GM23338 (cell line): ENCODE measurements at regions not wholly inside any gene's neighbourhood (a gene's known extent, or its start where the extent isn't known, plus 50 kb on each side); places are given as distances from the start of the nearest gene placed in this dataset.

ENCODE experiments used
- ATAC-seq: fragments of 200-7000 bp; cut with Tn5 transposase; 3 replicates; pipeline ENCODE4 v1.9.1; 2020
- DNase-seq: peaks from one replicate; pipeline ENCODE4 v3.0.0-alpha.2; 2015; ENCODE audit warnings: low spot score
- H2AFZ ChIP-seq: fragments of 200-600 bp; sonication (generic); 2 replicates; pipeline ENCODE4 v1.8.0; 2016; ENCODE audit warnings: antibody characterized with exemption, mild to moderate bottlenecking, moderate library complexity
- H3F3A ChIP-seq: fragments of 200-600 bp; sonication (generic); replicated peaks from 2 replicates; pipeline ENCODE4 v1.8.0; 2017; ENCODE audit warnings: antibody characterized with exemption, mixed run types, low read depth
- H3K27ac ChIP-seq: fragments of 200-600 bp; sonication (generic); 2 replicates; pipeline ENCODE4 v1.6.1; 2016; ENCODE audit warnings: low read depth
- H3K27me3 ChIP-seq: fragments of 200-600 bp; sonication (generic); 2 replicates; pipeline ENCODE4 v1.8.0; 2016; ENCODE audit warnings: mild to moderate bottlenecking, mixed run types, moderate library complexity; ENCODE audit not compliant: insufficient read depth
- H3K36me3 ChIP-seq: fragments of 200-600 bp; sonication (generic); 2 replicates; pipeline ENCODE4 v1.8.0; 2016; ENCODE audit warnings: mild to moderate bottlenecking; ENCODE audit not compliant: insufficient read depth
- H3K4me1 ChIP-seq: fragments of 200-600 bp; sonication (generic); 2 replicates; pipeline ENCODE4 v1.8.0; 2016; ENCODE audit warnings: mild to moderate bottlenecking, moderate library complexity; ENCODE audit not compliant: insufficient read depth
- H3K4me2 ChIP-seq: fragments of 200-600 bp; sonication (generic); 2 replicates; pipeline ENCODE4 v1.7.1; 2017; ENCODE audit warnings: mixed run types
- H3K4me3 ChIP-seq: fragments of 200-600 bp; sonication (generic); 2 replicates; pipeline ENCODE4 v1.6.1; 2016; ENCODE audit warnings: mixed run types
- H3K79me2 ChIP-seq: fragments of 200-600 bp; sonication (generic); replicated peaks from 2 replicates; pipeline ENCODE4 v1.8.0; 2017; ENCODE audit warnings: mild to moderate bottlenecking; ENCODE audit not compliant: insufficient read depth
- H3K9me2 ChIP-seq: fragments of 200-600 bp; sonication (generic); 2 replicates; pipeline ENCODE4 v1.8.0; 2017; ENCODE audit not compliant: insufficient read depth
- H4K20me1 ChIP-seq: fragments of 200-600 bp; sonication (generic); replicated peaks from 2 replicates; pipeline ENCODE4 v1.8.0; 2017; ENCODE audit warnings: mild to moderate bottlenecking; ENCODE audit not compliant: insufficient read depth
- H3K27ac Mint-ChIP-seq: 2 replicates; pipeline ENCODE4 v1.8.0; 2020; ENCODE audit warnings: inconsistent platforms, mild to moderate bottlenecking, moderate library complexity, mixed read lengths
- H3K27me3 Mint-ChIP-seq: 3 replicates; pipeline ENCODE4 v1.8.0; 2022; ENCODE audit warnings: low read depth, mild to moderate bottlenecking, moderate library complexity, mixed read lengths, inconsistent platforms; ENCODE audit not compliant: insufficient read depth, poor library complexity
- H3K36me3 Mint-ChIP-seq: 3 replicates; pipeline ENCODE4 v1.8.0; 2021; ENCODE audit warnings: low read depth, mild to moderate bottlenecking, inconsistent platforms, moderate library complexity, mixed read lengths
- H3K4me1 Mint-ChIP-seq: 3 replicates; pipeline ENCODE4 v1.8.0; 2020; ENCODE audit warnings: mild to moderate bottlenecking, inconsistent platforms, mixed read lengths
- H3K4me3 Mint-ChIP-seq: 3 replicates; pipeline ENCODE4 v1.8.0; 2021; ENCODE audit warnings: moderate library complexity, mild to moderate bottlenecking, inconsistent platforms, mixed read lengths
- H3K9me3 Mint-ChIP-seq: 3 replicates; pipeline ENCODE4 v1.8.0; 2020; ENCODE audit warnings: moderate library complexity, mild to moderate bottlenecking, inconsistent platforms, mixed read lengths
- CREB1 ChIP-seq: fragments of 250-450 bp; sonication (Bioruptor Pico); IDR thresholded peaks from 2 replicates; pipeline ENCODE4 v1.5.0; 2020; ENCODE audit warnings: low read depth, mild to moderate bottlenecking, moderate library complexity
- EZH2 ChIP-seq: fragments of 200-600 bp; sonication (generic); IDR thresholded peaks from one replicate; pipeline ENCODE4 v1.8.0; 2017; ENCODE audit warnings: antibody characterized with exemption, mild to moderate bottlenecking, low read depth; ENCODE audit not compliant: unreplicated experiment
- EZH2phosphoT487 ChIP-seq: fragments of 200-600 bp; sonication (generic); IDR thresholded peaks from one replicate; pipeline ENCODE4 v1.8.1; 2018; ENCODE audit warnings: antibody characterized with exemption; ENCODE audit not compliant: unreplicated experiment
- JUNB ChIP-seq: IDR thresholded peaks from one replicate; pipeline ENCODE4 v1.6.1; 2016; ENCODE audit warnings: antibody characterized with exemption; ENCODE audit not compliant: unreplicated experiment
- NANOG ChIP-seq: IDR thresholded peaks from 2 replicates; pipeline ENCODE4 v1.6.1; 2016; ENCODE audit warnings: antibody characterized with exemption, borderline replicate concordance
- POLR2AphosphoS5 ChIP-seq: IDR thresholded peaks from 2 replicates; pipeline ENCODE4 v1.6.1; 2016; ENCODE audit warnings: antibody characterized with exemption, low read depth
- REST ChIP-seq: IDR thresholded peaks from one replicate; pipeline ENCODE4 v1.6.1; 2018; ENCODE audit warnings: antibody characterized with exemption; ENCODE audit not compliant: unreplicated experiment
- STAT1 ChIP-seq: IDR thresholded peaks from one replicate; pipeline ENCODE4 v1.6.1; 2016; ENCODE audit warnings: antibody characterized with exemption; ENCODE audit not compliant: unreplicated experiment
- ZNF114 ChIP-seq: fragments of 250-450 bp; sonication (Bioruptor Pico); IDR thresholded peaks from 2 replicates; pipeline ENCODE4 v1.5.0; 2020; ENCODE audit warnings: mild to moderate bottlenecking, moderate library complexity
- ZNF331 ChIP-seq: fragments of 250-450 bp; sonication (Bioruptor Pico); IDR thresholded peaks from 2 replicates; pipeline ENCODE4 v1.5.0; 2020; ENCODE audit warnings: low read depth, mild to moderate bottlenecking, moderate library complexity
- TF ChIP-seq, protein P1 (sequence below): fragments of 250-450 bp; sonication (Bioruptor Pico); IDR thresholded peaks from 2 replicates; pipeline ENCODE4 v1.5.0; 2020; ENCODE audit warnings: mild to moderate bottlenecking, moderate library complexity
- TF ChIP-seq, protein P2 (sequence below), 2 experiments: fragments of 200-600 bp in 1 of 2; sonication (generic) in 1 of 2; conservative IDR thresholded peaks; 2 replicates each; pipeline versions ENCODE4 v1.5.1 to v1.6.1; 2016 to 2017; ENCODE audit warnings: antibody characterized with exemption in 2 of 2, low read depth in 2 of 2, mild to moderate bottlenecking in 2 of 2, moderate library complexity in 1 of 2
- TF ChIP-seq, protein P3 (sequence below): IDR thresholded peaks from 2 replicates; pipeline ENCODE4 v1.6.1; 2016; ENCODE audit warnings: antibody characterized with exemption

GRCh38 chr5:165673499-165673898, 2168.1 kb downstream of the MAT2B start:
- no peak for ATAC-seq
- no peaks in the 10 kb centered on the region for H3K36me3 Mint-ChIP-seq
- Histone ChIP-seq H3K27ac (no peak overlapping the region), H3K36me3 (no peaks in the 10 kb centered on the region), H3K9me2 (peaks cover 4% of the 10 kb centered on the region; the same call in 1 of the 2 replicates), H3K4me2 (no peak overlapping the region), H3K4me3 (no peak overlapping the region), H3K27me3 (no peaks in the 10 kb centered on the region), H4K20me1 (no peaks in the 10 kb centered on the region), H3K79me2 (no peaks in the 10 kb centered on the region), H2AFZ (no peak overlapping the region), H3K4me1 (no peaks in the 10 kb centered on the region), H3F3A (no peaks in the 10 kb centered on the region)
- no peaks in the 10 kb centered on the region; the same call in 2 of the 3 replicates for H3K9me3 Mint-ChIP-seq
- H3K27ac Mint-ChIP-seq, result no peak overlapping the region
- H3K27me3 Mint-ChIP-seq, result no peaks in the 10 kb centered on the region
- TF ChIP-seq, protein P1, sequence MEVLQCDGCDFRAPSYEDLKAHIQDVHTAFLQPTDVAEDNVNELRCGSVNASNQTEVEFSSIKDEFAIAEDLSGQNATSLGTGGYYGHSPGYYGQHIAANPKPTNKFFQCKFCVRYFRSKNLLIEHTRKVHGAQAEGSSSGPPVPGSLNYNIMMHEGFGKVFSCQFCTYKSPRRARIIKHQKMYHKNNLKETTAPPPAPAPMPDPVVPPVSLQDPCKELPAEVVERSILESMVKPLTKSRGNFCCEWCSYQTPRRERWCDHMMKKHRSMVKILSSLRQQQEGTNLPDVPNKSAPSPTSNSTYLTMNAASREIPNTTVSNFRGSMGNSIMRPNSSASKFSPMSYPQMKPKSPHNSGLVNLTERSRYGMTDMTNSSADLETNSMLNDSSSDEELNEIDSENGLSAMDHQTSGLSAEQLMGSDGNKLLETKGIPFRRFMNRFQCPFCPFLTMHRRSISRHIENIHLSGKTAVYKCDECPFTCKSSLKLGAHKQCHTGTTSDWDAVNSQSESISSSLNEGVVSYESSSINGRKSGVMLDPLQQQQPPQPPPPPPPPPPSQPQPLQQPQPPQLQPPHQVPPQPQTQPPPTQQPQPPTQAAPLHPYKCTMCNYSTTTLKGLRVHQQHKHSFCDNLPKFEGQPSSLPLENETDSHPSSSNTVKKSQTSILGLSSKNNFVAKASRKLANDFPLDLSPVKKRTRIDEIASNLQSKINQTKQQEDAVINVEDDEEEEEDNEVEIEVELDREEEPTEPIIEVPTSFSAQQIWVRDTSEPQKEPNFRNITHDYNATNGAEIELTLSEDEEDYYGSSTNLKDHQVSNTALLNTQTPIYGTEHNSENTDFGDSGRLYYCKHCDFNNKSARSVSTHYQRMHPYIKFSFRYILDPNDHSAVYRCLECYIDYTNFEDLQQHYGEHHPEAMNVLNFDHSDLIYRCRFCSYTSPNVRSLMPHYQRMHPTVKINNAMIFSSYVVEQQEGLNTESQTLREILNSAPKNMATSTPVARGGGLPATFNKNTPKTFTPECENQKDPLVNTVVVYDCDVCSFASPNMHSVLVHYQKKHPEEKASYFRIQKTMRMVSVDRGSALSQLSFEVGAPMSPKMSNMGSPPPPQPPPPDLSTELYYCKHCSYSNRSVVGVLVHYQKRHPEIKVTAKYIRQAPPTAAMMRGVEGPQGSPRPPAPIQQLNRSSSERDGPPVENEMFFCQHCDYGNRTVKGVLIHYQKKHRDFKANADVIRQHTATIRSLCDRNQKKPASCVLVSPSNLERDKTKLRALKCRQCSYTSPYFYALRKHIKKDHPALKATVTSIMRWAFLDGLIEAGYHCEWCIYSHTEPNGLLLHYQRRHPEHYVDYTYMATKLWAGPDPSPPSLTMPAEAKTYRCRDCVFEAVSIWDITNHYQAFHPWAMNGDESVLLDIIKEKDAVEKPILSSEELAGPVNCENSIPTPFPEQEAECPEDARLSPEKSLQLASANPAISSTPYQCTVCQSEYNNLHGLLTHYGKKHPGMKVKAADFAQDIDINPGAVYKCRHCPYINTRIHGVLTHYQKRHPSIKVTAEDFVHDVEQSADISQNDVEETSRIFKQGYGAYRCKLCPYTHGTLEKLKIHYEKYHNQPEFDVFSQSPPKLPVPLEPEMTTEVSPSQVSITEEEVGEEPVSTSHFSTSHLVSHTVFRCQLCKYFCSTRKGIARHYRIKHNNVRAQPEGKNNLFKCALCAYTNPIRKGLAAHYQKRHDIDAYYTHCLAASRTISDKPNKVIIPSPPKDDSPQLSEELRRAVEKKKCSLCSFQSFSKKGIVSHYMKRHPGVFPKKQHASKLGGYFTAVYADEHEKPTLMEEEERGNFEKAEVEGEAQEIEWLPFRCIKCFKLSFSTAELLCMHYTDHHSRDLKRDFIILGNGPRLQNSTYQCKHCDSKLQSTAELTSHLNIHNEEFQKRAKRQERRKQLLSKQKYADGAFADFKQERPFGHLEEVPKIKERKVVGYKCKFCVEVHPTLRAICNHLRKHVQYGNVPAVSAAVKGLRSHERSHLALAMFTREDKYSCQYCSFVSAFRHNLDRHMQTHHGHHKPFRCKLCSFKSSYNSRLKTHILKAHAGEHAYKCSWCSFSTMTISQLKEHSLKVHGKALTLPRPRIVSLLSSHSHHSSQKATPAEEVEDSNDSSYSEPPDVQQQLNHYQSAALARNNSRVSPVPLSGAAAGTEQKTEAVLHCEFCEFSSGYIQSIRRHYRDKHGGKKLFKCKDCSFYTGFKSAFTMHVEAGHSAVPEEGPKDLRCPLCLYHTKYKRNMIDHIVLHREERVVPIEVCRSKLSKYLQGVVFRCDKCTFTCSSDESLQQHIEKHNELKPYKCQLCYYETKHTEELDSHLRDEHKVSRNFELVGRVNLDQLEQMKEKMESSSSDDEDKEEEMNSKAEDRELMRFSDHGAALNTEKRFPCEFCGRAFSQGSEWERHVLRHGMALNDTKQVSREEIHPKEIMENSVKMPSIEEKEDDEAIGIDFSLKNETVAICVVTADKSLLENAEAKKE, result no peak
- TF ChIP-seq REST (no peak), STAT1 (no peak), ZNF114 (CRISPR knock-in tag) (no peak), NANOG (no peak), CREB1 (CRISPR knock-in tag) (no peak), EZH2phosphoT487 (no peak), ZNF331 (no peak), POLR2AphosphoS5 (no peak), JUNB (no peak), EZH2 (no peak)
- TF ChIP-seq, protein P2, sequence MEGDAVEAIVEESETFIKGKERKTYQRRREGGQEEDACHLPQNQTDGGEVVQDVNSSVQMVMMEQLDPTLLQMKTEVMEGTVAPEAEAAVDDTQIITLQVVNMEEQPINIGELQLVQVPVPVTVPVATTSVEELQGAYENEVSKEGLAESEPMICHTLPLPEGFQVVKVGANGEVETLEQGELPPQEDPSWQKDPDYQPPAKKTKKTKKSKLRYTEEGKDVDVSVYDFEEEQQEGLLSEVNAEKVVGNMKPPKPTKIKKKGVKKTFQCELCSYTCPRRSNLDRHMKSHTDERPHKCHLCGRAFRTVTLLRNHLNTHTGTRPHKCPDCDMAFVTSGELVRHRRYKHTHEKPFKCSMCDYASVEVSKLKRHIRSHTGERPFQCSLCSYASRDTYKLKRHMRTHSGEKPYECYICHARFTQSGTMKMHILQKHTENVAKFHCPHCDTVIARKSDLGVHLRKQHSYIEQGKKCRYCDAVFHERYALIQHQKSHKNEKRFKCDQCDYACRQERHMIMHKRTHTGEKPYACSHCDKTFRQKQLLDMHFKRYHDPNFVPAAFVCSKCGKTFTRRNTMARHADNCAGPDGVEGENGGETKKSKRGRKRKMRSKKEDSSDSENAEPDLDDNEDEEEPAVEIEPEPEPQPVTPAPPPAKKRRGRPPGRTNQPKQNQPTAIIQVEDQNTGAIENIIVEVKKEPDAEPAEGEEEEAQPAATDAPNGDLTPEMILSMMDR (conservative IDR thresholded peaks at IDR 0.05; ENCODE audit: low read depth in 2 of 2), result no peak
- TF ChIP-seq, protein P3, sequence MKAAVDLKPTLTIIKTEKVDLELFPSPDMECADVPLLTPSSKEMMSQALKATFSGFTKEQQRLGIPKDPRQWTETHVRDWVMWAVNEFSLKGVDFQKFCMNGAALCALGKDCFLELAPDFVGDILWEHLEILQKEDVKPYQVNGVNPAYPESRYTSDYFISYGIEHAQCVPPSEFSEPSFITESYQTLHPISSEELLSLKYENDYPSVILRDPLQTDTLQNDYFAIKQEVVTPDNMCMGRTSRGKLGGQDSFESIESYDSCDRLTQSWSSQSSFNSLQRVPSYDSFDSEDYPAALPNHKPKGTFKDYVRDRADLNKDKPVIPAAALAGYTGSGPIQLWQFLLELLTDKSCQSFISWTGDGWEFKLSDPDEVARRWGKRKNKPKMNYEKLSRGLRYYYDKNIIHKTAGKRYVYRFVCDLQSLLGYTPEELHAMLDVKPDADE, result no peak
- no peaks in the 10 kb centered on the region for H3K4me1 Mint-ChIP-seq
- no peak overlapping the region for H3K4me3 Mint-ChIP-seq
- DNase-seq, result no peak
